H54 (cell line): ENCODE measurements at regions not wholly inside any gene's neighbourhood (a gene's known extent, or its start where the extent isn't known, plus 50 kb on each side); places are given as distances from the start of the nearest gene placed in this dataset.

Source experiments
- DNase-seq: peaks from one replicate; pipeline ENCODE4 v3.0.0; 2011; ENCODE audit warnings: low spot score, mixed read lengths; ENCODE audit not compliant: insufficient read length
- FAIRE-seq: peaks from 3 replicates; lab custom pipeline; 2011; peaks lifted over from hg19 to GRCh38; lab: Jason Lieb, UNC
- POLR2A ChIP-seq: IDR thresholded peaks from 2 replicates; pipeline ENCODE4 v1.6.1; 2011; ENCODE audit warnings: low read depth, mild to moderate bottlenecking, low read length

DNA sequence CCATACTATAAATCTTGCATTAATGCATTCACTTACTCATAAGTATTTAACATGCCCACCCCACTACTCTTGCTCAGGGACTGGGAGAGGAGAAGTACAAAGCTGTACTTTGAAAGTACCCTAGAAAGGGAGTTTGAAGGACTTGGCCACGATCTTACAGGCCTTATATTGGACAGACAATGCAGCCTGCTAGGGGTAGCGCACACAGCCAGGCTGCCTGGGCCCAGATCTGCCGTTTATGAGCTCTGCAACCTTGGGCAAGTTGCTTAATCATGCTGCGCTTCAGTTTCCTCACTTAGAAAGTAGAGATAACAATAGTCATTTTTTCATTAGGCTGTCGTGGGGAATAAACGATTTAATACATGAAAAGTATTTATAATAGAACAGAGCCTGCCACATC, 110.1 kb downstream of the CDC7 start:
- no peak for FAIRE-seq
- DNase-seq = no peak
- no peak for TF ChIP-seq POLR2A

DNA sequence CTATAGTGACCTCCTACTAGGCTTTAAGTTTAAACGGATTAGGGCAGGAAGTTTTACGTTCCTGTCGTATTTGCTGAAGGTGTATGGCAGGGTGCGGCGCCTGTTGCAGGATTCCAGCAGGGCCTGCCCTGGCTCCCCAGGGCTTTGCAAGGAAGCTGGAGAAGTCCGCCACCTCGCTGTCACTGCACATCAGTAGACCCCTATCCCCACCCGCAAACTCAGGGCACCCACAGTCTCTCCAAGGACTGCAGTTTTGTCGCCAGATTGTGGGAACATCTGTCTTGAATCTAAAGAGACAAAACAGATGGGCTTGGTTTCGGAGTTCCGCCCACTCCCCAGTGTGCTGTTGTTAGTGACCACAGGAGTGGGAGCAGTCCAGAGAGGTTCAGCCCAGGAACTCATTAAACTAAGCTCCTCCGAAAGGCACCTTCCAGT, 110.8 kb downstream of the CDC7 start:
- TF ChIP-seq POLR2A = no peak
- DNase-seq (no peak), FAIRE-seq (no peak)

DNA sequence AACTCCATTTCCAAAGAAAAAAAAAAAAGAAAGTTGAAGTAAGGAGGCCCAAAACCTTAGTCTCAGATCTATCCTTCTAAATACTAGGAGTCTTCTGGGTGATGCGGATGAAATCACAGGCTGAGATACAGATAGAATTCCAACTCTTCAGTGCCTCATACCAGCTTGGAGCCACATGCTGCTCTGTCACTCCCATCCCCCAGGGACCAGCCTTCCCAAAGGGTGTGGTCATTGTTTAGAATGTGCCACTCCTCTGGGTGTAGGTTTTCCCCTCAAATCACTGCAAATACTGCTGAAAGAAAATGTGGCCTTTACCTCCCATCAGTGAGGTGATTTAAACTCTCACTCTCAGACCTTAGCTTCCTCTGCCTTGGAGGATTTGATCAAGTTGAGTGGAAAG, 112.9 kb downstream of the CDC7 start:
- DNase-seq (peak; percentile 26), FAIRE-seq (no peak)
- no peak for TF ChIP-seq POLR2A

DNA sequence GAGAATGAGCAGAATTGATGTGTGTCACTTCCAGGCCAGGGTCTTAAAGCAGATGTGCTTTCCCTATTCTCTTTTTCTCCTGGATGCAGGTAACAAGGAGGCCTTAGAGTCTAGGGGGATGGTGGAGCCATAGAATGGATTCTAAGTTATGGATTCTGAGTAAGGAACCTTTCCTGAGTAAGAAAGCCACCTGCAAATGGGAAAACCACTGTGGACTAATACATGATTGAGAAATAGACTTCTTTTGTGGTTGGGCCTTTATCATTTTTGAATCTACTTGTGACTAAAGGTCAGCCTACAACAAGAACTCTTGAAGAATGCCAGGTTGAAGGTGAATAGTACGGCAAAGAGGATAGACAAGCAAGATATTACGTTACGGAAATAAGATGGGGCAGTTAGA, 116.1 kb downstream of the CDC7 start:
- DNase-seq (no peak), FAIRE-seq (no peak)
- no peak for TF ChIP-seq POLR2A

DNA sequence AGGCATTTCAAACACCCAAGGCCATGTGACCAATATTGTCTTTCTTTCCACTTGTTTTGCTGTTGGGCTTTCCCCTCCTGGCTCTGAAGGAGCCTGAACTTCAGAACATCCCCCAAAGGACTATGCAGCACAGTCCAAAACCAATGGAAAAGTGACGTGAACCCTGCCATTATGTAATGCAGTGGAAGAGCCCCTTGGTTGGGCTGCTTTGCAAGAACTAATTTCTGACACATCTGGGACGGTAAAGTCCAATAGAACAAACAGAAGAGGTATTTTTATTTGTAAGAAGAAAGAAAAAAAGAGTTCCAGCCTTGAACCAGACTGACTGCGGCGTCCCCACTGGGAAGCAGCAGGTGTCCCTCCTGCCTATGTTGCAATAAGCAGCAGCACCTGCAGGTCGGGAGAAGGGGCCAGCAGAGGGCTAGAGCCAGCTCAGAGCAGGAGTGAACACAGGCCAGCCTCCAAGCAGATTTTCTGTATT, 116.7 kb downstream of the CDC7 start:
- no peak for TF ChIP-seq POLR2A
- FAIRE-seq (no peak), DNase-seq (no peak)

DNA sequence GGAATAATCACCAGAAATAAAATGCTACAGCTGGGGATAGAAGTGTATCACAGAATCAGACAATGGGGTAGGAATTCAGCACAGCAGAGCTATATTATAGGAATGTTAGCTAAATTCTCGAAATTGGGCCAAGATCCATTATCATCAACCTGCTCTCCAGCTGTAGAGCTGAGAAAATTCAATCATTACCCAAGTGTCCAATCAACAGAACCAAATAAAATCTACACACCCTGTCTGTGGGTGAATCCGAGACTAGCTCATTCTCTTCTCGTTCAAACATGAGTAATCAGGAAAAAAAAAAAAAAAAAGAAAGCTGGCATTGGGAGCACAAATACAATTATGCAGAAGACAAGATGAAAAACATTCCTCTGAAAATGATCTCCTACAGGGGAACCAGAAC, 119.2 kb downstream of the CDC7 start:
- FAIRE-seq (no peak), DNase-seq (no peak)
- no peak for TF ChIP-seq POLR2A

DNA sequence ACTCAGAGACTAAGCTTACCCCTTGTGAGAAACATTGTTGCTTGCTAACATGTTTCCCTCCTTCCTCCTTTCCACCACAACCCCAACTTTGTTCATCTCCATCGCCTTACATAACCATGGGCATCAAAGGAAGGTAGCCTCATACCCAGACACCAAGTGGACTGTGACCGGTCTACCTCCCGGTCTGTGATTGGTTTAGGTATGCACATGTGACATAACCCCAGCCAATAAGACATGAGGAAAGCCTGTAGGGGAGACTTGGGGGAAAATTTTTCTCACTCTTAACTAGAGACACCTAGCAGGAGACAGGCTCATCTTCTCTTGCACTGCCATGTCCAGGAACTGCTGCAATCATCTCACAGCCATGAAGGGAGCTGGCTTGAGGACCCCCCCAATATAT, 120.7 kb downstream of the CDC7 start:
- FAIRE-seq (no peak), DNase-seq (no peak)
- no peak for TF ChIP-seq POLR2A

DNA sequence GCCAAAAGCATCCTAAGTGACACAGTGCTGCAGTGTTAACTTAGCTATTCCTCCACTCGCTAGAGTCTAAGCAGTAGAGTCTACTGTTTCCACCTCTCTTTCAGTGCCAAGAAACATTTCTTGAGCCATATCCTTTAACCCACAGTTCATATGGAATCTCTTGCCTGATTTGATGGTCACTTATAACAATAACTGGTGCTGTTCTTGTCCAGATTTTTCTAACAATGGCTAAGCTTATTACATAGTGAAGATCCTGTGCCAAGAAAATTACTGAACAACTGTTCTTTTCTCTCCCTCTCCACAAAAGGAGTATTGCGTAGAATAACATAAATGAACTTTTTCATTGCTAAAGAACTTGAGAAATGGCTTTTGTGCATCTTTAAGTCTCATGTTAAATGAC, 121.3 kb downstream of the CDC7 start:
- DNase-seq (no peak), FAIRE-seq (no peak)
- TF ChIP-seq POLR2A = no peak

DNA sequence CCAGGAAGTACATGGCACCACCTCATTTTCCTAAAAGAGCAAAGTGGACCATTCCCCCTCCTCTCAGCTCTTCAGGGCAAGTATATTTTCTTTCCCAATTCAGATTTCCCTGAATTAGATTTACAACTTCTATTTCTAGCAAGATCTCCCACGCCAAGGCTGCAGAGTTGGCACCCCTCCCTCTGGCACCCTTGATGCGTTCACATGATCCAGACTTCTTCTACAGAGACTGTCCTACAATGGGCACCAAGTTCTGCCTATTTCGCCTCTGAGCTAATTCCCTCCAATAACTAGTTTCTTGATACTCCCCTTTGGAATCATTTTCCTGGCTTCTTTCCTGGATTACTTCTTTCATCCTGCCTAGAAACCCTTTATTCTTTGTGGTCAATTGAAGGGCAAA, 122.0 kb downstream of the CDC7 start:
- no peak for TF ChIP-seq POLR2A
- FAIRE-seq (no peak), DNase-seq (no peak)

DNA sequence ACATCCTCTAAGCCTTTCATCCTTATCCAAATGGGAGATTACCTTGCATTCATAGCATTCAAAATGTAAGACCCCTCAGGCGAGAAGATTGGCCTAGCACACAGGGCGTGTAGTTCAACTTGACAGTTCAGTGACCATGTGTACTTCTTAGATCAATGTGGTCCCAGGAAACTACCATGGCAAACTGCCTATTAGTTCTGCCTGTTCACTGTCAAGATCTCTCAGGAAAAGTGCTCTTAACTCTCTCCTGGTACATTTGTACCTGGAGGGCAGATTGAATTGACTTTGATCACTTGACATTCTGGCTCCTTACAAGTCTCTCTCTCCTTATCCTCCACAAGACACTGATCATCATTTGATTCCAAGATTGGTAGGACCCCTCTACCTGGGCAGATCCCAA, 122.4 kb downstream of the CDC7 start:
- DNase-seq = no peak
- no peak for TF ChIP-seq POLR2A
- no peak for FAIRE-seq

DNA sequence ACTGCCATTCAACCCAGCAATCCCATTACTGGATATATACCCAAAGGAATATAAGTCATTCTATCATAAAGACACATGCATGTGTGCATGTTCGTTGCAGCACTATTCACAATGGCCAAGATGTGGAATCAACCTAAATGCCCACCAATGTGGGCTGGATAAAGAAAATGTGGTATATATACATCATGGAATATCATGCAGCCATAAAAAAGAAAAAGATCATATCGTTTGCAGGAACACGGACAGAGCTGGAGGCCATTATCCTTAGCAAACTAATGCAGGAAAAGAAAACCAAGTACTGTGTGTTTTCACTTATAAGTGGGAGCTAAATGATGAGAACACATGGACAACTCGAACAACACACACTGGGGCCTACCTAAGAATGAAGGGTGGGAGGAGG, 123.7 kb downstream of the CDC7 start:
- no peak for FAIRE-seq
- no peak for DNase-seq
- no peak for TF ChIP-seq POLR2A
